Bronchial epithelial cell (primary cell): ENCODE measurements at regions not wholly inside any gene's neighbourhood (a gene's known extent, or its start where the extent isn't known, plus 50 kb on each side); places are given as distances from the start of the nearest gene placed in this dataset.
"Not testable (repeated sequence)": the region's sequence is repeated elsewhere in the genome, so short reads cannot be mapped to it uniquely, and the experiment has no call there.

Experiments used
- DNase-seq: peaks from one replicate; pipeline ENCODE4 v3.0.0-alpha.2; 2010; ENCODE audit warnings: low read depth
- FAIRE-seq: peaks from 2 replicates; lab custom pipeline; 2011; peaks lifted over from hg19 to GRCh38; lab: Jason Lieb, UNC
- H3K27me3 ChIP-seq: 2 replicates; pipeline ENCODE4 v1.5.1; 2011; ENCODE audit warnings: low read length; ENCODE audit not compliant: control insufficient read depth, insufficient read depth
- H3K36me3 ChIP-seq: 2 replicates; pipeline ENCODE4 v1.5.1; 2011; ENCODE audit warnings: low read length; ENCODE audit not compliant: control insufficient read depth, insufficient read depth
- H3K4me3 ChIP-seq: 2 replicates; pipeline ENCODE4 v1.5.1; 2011; ENCODE audit warnings: mild to moderate bottlenecking, low read depth, low read length, control low read depth
- TF ChIP-seq, protein P1 (sequence below): IDR thresholded peaks from 2 replicates; pipeline ENCODE4 v1.5.1; 2011; ENCODE audit warnings: mild to moderate bottlenecking, moderate library complexity, low read length, control low read depth, inconsistent platforms; ENCODE audit not compliant: insufficient read depth, severe bottlenecking

DNA sequence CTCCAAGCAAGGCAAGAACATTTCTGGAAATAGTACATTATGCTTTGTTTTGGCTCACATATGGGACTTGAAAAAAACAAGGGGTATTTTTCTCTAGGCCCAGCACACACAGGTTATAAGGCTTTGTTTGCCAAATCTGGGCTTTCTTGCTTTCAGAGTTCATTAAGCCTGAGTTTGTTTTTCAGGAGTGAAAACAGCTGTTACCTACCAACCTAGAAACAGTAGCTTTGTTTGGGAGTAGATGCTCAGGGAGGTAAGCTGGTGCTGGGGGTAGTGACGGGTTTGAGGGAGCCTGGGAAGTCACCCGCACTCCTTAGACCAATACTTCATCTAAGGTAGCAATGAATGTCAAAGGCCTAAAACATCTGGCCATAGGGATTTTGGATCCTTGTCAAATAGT, 241.2 kb downstream of the KBTBD8 start:
- DNase-seq (no peak), FAIRE-seq (no peak)
- H3K36me3 ChIP-seq: no peaks in the 10 kb centered on the region
- TF ChIP-seq, protein P1, sequence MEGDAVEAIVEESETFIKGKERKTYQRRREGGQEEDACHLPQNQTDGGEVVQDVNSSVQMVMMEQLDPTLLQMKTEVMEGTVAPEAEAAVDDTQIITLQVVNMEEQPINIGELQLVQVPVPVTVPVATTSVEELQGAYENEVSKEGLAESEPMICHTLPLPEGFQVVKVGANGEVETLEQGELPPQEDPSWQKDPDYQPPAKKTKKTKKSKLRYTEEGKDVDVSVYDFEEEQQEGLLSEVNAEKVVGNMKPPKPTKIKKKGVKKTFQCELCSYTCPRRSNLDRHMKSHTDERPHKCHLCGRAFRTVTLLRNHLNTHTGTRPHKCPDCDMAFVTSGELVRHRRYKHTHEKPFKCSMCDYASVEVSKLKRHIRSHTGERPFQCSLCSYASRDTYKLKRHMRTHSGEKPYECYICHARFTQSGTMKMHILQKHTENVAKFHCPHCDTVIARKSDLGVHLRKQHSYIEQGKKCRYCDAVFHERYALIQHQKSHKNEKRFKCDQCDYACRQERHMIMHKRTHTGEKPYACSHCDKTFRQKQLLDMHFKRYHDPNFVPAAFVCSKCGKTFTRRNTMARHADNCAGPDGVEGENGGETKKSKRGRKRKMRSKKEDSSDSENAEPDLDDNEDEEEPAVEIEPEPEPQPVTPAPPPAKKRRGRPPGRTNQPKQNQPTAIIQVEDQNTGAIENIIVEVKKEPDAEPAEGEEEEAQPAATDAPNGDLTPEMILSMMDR: no peak
- no peaks in the 10 kb centered on the region for H3K27me3 ChIP-seq
- no peak overlapping the region for H3K4me3 ChIP-seq

DNA sequence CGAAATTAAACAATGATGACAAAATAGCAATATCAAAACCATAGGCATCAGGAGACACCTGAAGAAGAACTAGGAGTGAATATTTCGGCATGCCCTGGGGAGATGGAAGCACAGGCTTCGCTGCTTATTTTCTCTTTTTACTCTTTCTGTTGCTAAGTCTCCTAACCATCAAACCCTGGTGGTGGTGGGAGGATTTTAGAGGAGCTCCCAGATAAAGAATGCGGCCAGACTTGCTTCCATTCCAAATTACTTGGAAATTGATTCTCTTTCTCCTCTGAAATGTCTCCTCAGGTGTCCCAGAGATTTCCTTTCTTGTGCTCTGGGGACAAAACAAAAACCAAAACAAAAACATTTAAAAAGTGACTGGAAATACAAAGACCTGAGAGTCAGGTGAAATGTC, 243.0 kb downstream of the KBTBD8 start:
- TF ChIP-seq, protein P1: no peak
- H3K4me3 ChIP-seq: no peak overlapping the region
- DNase-seq (no peak), FAIRE-seq (no peak)
- no peaks in the 10 kb centered on the region for H3K27me3 ChIP-seq
- no peaks in the 10 kb centered on the region for H3K36me3 ChIP-seq

DNA sequence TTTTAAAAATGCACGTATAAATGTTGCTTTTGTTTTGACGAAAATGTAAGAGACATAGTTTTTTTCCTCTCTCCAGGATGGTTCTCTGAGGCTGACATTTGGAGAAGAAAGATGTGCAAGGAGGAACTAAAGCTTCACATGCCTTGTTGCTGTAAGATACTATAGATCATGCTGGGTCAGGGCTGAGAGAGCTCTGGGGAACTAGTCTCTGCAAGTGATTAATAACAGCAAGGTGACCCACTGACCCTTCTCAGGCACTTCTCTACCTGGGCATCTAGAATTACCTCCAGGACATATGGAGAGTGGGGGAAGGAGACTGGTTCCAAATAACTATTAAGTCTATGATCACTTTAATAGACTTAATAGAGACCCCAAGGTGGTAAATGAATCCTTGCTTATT, 246.0 kb downstream of the KBTBD8 start:
- H3K36me3 ChIP-seq: no peaks in the 10 kb centered on the region
- DNase-seq (no peak), FAIRE-seq (no peak)
- H3K4me3 ChIP-seq: no peak overlapping the region
- TF ChIP-seq, protein P1: no peak
- no peaks in the 10 kb centered on the region for H3K27me3 ChIP-seq

DNA sequence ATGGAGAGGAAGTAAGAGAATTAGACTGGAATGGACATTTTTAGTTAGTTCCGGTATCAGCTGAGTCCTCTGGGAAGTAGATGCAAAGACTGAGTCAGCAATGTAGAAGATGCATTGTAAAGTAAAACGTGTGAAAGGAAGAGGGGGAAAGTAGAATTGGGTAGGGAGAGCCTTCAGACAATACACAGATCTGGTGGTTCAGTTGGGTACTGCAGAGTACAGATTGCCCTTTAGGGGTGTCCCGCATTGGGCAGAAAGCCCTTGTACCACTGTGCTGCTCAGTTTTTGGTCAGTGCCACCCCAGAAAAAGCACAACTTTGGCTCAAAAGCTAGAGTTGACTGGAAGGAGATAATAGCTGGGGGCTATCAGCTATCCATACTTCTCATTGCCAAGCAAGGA, 247.4 kb downstream of the KBTBD8 start:
- TF ChIP-seq, protein P1: no peak
- Histone ChIP-seq H3K36me3 (no peaks in the 10 kb centered on the region), H3K4me3 (no peak overlapping the region), H3K27me3 (no peaks in the 10 kb centered on the region)
- DNase-seq (no peak), FAIRE-seq (no peak)

DNA sequence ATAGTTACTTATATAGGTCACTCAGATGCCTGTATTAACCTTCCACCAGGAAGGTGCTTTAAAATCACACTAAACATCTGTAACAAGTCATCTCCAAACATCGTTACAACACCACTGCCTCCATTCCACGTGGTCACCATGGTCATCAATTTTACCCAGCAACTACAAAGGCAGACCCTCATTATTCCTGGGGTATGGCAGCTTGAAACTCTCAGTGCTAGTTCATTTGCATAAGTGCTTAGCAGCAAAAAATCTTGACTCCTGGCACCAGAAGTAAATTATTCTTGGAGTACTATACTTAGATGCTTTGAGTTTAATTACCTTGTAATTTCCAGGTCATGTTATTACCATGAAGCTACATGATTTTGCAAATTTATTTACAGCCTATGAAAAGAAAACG, 250.6 kb downstream of the KBTBD8 start:
- no peak for FAIRE-seq

DNA sequence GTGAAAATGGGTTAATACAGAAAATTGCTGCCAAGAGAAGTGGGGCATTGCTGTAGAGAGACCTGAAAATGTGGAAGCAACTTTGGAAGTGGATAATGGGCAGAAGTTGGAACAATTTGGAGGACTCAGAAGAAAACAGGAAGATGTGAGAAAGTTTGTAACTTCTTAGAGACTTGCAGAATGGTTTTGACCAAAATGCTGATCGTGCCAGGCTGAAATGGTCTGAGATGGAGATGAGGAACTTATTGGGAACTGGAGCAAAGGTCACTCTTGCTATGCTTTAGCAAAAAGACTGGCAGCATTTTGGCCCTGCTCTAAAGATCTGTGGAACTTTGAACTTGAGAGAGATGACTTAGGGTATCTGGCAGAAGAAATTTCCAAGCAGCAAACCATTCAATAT, 254.8 kb downstream of the KBTBD8 start:
- not testable (repeated sequence) for DNase-seq, H3K4me3 ChIP-seq, H3K27me3 ChIP-seq, H3K36me3 ChIP-seq, FAIRE-seq

More for the DNA sequence above, 250.6 kb downstream of the KBTBD8 start:
- Histone ChIP-seq H3K27me3 (no peaks in the 10 kb centered on the region), H3K4me3 (no peak overlapping the region), H3K36me3 (no peaks in the 10 kb centered on the region)
- no peak for DNase-seq
- TF ChIP-seq, protein P1: no peak
